ENCODE measurements at regions not wholly inside any gene's neighbourhood (a gene's known extent, or its start where the extent isn't known, plus 50 kb on each side); places are given as distances from the start of the nearest gene placed in this dataset.

DNA sequence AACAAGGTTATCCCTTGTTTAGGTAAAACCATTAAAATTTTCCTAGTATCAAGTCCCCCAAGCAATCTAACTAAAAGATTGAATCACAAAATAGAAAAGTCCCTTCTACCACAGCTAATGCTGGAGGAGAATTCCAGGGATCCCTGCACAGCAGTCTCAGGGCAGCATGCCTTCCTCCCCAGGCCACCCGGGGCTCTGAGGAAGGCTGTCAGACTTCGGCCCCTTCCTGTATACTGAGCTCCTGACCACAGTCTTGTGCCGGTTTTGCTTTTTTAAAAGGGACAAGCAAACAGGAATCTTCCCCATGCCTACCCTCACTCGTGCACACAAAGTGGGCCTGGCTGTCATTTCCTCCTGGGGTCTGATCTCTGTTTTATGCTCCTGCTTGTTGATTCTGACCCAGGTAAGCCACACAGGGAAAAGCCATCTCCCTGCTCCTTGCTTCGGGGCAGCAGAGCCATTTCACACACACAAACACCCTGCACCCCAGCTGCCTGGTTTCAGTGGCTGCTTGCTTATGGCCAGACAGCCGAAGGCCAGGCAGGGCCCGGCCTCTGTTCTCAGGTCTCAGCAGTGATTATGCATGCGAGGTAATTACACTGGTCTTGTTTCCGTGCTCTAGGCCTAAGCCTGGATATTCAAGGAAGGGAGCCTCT, 211.9 kb downstream of the NXNL2 start:
- H2BK15ac ChIP-seq (ENCODE audit: low read length), result peak overlapping the region; percentile 98; the same call in 1 of the 2 replicates
- no peaks in the 10 kb centered on the region for H3K79me2 ChIP-seq (ENCODE audit: control insufficient read depth in 1 of 2, insufficient read depth in 2 of 2, low read length in 2 of 2)
- H4K91ac ChIP-seq (replicated peaks; ENCODE audit: insufficient read length, low read length), result peak overlapping the region; percentile 12
- 58% methylated on average over 9 of the region's 9 CpGs; no CpG with 5 or more reads in 1 of the 2 experiments for WGBS, 2 experiments (ENCODE audit: extremely low coverage in 1 of 2, insufficient coverage in 1 of 2, insufficient read length in 1 of 2, insufficient replicate concordance in 2 of 2, low coverage in 1 of 2, low lambda C conversion rate in 2 of 2, missing lambda C conversion rate in 1 of 2)
- peaks cover 3% of the 10 kb centered on the region; the same call in 1 of the 2 replicates for H3K23me2 ChIP-seq (ENCODE audit: low read depth, low read length)
- peak overlapping the region in 1 of 2 experiments; percentile 26; a peak in 1 of 4 replicates for H3K4me2 ChIP-seq (ENCODE audit: insufficient read depth in 1 of 2, low read depth in 2 of 2, low read length in 2 of 2)
- no peak overlapping the region for H2AK5ac ChIP-seq (ENCODE audit: low read depth, low read length)
- H3K27ac ChIP-seq (ENCODE audit: low read depth, low read length), result 0 out of 2 replicates have a peak overlapping the region, but pooled peaks have one; percentile 53
- no peaks in the 10 kb centered on the region for H3K36me3 ChIP-seq (ENCODE audit: control insufficient read depth in 2 of 4, insufficient read depth in 4 of 4, low read length in 3 of 4)
- no peaks in the 10 kb centered on the region for H3K79me1 ChIP-seq (ENCODE audit: low read depth, low read length)
- peak overlapping the region; percentile 89; the same call in 1 of the 2 replicates for H2BK12ac ChIP-seq (ENCODE audit: low read depth, low read length)
- no peaks in the 10 kb centered on the region for H4K20me1 ChIP-seq (replicated peaks in 1 of 2; ENCODE audit: control insufficient read depth in 1 of 2, insufficient read depth in 2 of 2, low read length in 2 of 2)
- peak overlapping the region; percentile 94 for H2AFZ ChIP-seq (ENCODE audit: low read length)
- H3K27me3 ChIP-seq (replicated peaks in 1 of 4; ENCODE audit: control insufficient read depth in 3 of 4, extremely low read depth in 1 of 4, insufficient read depth in 3 of 4, low read length in 3 of 4), result no peaks in the 10 kb centered on the region
- POLR2A ChIA-PET (ENCODE audit: partially characterized antibody), result no interaction called here
- H2BK20ac ChIP-seq (ENCODE audit: low read length), result peak overlapping the region; percentile 77; the same call in 1 of the 2 replicates
- no peak overlapping the region for H4K5ac ChIP-seq (ENCODE audit: insufficient read length, low read depth, low read length)
- DNase-seq (ENCODE audit: low read depth in 1 of 2, low spot score in 2 of 2), result no peak
- H4K8ac ChIP-seq (ENCODE audit: extremely low read depth, insufficient read depth, low read length), result peak overlapping the region; percentile 29; the same call in 1 of the 2 replicates
- FAIRE-seq, result no peak
- H3K14ac ChIP-seq (ENCODE audit: insufficient read length), result no peak overlapping the region
- no peak overlapping the region for H3K23ac ChIP-seq (ENCODE audit: insufficient read length)
- H2BK5ac ChIP-seq (ENCODE audit: low read depth, low read length), result peak overlapping the region; percentile 77
- peak overlapping the region in 1 of 4 experiments; percentile 2; a peak in 1 of 7 replicates for H3K9ac ChIP-seq (replicated peaks in 1 of 4; ENCODE audit: extremely low read depth in 1 of 4, low read depth in 3 of 4, low read length in 3 of 4)
- H3K4ac ChIP-seq (replicated peaks; ENCODE audit: insufficient read length, low read depth, low read length), result no peak overlapping the region
- H3K9me3 ChIP-seq (ENCODE audit: insufficient read depth in 2 of 2, low read depth in 1 of 2, low read length in 1 of 2), result peaks cover 3% of the 10 kb centered on the region in 2 experiments; a peak in 1 of 4 replicates
- CTCF ChIA-PET (ENCODE audit: partially characterized antibody), result interaction anchor here (0.6 to 3.5 kb wide), 6 partner anchors 8 to 154 kb away, joined by 3 to 9 read pairs (median 5); no protein-coding TSS in a partner anchor
- peak overlapping the region; percentile 91 for H3K18ac ChIP-seq (ENCODE audit: extremely low read depth, low read length)
- peaks cover 7 to 22% (median 17%) of the 10 kb centered on the region in 4 experiments for H3K4me1 ChIP-seq (replicated peaks in 1 of 4; ENCODE audit: control insufficient read depth in 3 of 4, insufficient read depth in 4 of 4, low read length in 3 of 4)
- H3K56ac ChIP-seq (replicated peaks; ENCODE audit: insufficient read length, low read depth, low read length), result no peak overlapping the region
- no peak overlapping the region for H2BK120ac ChIP-seq (replicated peaks; ENCODE audit: low read depth, low read length)
- H3K4me3 ChIP-seq (ENCODE audit: extremely low read depth in 1 of 4, insufficient read depth in 2 of 4, low read depth in 3 of 4, low read length in 4 of 4), result no peak overlapping the region
- TF ChIP-seq TCF12 (IDR thresholded peaks at IDR 0.05; ENCODE audit: low read depth, low read length), result no peak
- TF ChIP-seq RFX5 (IDR thresholded peaks at IDR 0.05; ENCODE audit: borderline replicate concordance, low read depth, low read length), result no peak
- TF ChIP-seq TEAD4 (IDR thresholded peaks at IDR 0.05; ENCODE audit: low read depth, low read length), result no peak

Data from H1 (cell line).